Left renal pelvis (tissue), 4 donors: ENCODE measurements at regions not wholly inside any gene's neighbourhood (a gene's known extent, or its start where the extent isn't known, plus 50 kb on each side); places are given as distances from the start of the nearest gene placed in this dataset.
A peak's percentile ranks its signal among the peaks of the same experiment; 100 is the strongest.

Experiments used
- DNase-seq, 4 donors: peaks; one replicate each; pipeline ENCODE4 v3.0.0-alpha.2; 2013; ENCODE audit warnings: low read depth in 4 of 4, low spot score in 3 of 4

DNA sequence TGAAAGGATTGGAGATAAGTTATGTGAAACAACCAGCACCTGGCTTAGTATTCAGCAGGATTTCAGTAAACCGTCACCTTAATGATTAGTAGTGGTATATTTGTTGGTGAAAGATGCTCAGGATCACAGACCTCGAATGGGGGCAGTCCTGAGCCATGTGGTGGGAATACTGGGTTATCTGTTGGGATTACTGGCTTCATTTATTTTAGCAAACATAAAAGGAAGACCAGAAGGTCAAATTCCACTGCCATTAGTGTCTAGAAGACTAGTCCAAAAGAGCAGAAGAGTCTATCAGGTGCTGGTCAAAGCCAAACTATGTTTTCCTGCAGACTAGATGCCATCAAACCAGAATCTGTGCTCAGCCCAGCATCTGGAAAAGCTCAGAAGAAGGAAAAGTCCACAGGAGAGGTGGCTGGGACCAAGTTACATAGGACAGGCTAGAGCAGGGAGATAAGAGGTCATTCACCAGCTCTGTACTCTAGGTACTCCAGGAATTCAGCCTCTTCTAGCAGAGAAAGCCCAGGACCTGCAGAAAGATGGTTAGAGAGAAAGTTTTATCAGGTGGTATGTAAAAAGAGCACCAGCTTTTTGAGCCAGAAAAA lies 343.4 kb downstream of the PLPP3 start:
- no peak for DNase-seq

DNA sequence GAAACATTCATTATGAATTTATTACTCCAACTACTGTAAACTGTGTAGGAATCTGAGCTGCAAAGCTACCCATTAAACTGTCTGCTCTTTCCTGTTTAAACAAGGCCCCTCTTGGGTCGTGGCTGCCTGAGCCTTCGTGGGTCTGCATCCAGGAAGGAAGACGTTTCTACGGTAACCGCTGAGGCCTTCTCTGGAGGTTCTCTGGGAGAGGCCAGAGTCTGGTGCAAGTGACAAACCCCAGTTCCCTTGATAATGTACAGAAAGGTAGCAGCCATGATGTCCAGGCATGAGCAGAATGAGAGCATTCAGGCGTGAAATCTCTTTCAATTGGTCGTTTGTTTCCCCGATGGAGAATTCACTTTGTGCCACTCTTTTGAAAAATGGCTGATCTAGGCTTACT lies 350.2 kb downstream of the PLPP3 start:
- DNase-seq: peak; percentile 43 to 65 (median 48)

DNA sequence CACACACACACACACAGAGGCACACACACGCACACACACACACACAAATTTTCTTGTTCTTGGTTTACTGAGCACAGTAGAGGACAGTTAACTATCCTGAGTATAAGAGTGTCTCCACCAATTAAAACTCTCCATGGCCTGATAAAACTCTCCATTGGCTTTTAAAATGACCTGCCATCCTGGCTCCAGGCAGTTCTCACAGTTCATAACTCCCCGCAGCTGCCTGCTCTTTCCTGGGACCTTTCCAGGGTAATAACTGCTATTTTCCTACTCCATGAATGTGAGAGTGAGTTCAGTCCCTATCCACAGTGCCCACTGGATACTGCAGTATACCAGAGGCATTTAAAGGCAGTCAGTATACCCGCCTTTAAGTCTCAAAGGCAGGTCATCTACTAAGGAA lies 351.5 kb downstream of the PLPP3 start:
- no peak for DNase-seq

DNA sequence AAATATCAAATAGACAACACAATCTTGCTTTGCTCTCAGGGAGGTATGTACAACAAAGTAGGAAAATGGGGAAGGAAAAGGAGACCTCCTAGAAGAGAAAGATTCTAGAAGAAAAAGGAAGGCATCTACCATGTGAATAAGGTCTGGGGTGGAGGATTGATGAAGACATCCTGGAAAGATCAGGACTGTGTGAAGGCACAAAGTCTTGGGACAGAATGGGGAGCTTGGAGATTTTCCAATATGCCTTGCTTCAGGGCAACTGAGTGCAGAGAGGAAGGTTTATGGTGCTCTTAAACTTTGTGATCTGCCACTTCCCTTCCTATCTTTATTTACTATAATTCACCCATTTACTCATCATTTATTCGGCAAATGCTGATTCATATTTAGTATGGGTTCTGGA lies 352.0 kb downstream of the PLPP3 start:
- DNase-seq: no peak

DNA sequence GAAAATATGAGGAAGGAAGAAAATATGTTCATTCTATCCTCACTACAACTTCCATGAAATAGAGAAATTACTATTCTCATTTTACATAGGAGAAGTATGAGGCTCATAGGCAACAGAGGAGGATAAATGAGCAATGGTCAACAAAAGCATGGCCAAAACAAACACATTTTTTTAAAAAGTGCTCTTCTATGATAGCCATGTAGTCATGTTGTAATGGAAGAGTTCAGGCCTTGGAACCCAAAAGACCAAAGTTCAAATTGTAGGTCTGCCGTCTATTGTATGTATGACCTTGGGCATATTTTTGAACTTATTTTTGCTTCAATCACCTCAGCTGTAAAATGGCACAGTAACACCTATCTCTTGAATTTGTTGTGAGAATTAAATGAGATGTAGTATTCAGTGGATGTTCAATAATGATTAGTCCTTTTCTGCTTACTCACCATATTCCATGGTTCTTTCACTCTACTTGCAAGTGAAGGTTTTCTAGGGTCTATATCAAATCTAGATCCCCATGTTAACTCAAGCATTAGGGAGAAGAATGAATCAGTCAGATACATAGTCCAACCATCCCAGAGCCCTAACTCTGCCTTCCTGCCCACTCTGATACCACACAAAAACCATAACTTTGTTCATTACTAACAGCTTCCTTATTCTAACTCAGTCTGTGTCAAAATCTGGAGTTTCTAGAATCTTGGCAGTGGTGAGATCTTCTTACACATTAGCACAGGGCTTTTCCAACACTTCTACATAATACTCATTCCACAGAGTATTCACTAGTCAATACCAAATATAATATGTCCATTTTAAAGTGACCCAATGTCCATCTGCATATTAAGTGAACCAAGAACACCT lies 353.2 kb downstream of the PLPP3 start:
- no peak for DNase-seq

DNA sequence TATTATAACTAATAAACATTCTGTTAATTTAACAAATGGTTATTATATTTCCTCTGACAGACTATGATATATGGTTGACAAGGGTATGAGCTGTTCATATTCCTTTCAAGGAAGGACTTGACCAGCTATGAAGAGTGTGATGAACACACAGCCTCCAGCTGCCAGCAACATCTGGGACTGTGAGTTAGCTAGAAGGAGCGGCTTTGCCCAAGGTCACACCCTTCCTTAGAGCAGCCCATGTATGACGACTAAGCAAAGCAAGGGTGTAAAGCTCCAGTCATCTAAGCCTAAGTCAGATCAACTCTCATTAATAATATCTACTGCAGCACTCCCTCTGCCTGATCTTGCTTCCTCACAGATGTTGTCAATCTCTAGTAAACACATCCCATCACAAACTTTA lies 355.4 kb downstream of the PLPP3 start:
- DNase-seq: no peak

DNA sequence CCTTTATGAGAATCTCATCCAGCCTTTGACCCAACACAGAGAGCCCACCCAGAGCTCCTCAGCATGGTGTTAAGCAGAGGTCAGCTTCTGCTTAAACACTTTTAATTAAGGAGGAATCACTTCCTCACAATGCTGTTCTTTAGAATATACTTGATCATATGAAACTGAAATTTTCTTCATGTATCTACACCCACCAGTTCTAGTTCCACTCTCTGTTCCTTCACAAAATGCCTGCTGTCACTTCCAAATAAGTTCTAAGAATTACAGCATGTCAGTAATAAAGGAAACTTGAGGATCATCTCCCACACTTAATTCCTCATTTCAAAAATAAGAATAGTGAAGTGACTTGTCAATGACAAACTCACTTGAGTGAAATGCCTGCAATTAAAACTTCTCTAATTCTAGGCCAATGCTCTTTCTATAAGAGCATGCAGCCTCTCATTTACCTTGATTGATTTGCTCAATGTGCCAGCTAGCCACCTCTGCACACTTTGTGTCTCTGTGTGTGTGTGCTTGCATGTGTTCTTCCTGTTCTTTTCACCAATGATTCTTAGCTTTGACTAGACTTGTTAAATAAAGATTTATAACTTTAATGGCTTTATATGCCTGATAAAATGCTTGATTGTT lies 356.3 kb downstream of the PLPP3 start:
- no peak for DNase-seq

DNA sequence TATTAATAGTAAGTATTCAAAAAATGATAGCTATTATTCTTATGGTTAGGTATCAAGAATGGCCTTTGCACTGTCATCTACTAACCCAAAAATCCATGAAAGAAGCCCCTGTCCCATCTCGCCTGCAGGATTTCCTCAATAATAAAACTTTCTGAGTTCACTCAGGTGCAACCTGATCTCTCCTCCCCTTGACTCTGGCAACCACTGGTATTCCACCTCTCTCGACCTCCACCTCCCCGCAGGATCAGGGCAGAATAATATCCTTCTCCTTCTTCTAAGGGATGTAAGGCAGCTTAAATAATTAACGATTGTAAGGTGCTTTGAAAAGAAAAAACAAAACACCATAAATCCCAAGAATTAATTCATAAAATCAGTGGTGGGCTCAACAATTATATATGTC lies 359.3 kb downstream of the PLPP3 start:
- no peak for DNase-seq

DNA sequence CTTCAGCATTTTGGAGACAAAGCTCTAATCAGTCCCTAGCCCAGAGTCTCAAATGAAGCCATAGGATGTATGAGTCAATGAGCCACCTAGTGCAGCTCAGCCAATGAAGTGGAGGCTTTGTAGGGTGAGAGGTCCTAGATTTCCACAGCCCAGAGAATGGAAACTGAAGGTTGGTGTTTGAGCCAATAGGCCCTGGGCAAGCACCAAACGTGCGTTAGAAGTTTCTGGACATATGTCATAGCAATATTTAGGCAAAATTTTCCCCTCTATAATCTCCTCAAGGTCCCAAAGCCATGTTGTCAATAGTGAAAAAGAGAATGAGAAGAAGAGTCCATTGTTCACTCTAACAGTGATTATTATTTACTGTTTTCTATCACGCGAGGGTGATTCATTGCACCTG lies 361.3 kb downstream of the PLPP3 start:
- no peak for DNase-seq

DNA sequence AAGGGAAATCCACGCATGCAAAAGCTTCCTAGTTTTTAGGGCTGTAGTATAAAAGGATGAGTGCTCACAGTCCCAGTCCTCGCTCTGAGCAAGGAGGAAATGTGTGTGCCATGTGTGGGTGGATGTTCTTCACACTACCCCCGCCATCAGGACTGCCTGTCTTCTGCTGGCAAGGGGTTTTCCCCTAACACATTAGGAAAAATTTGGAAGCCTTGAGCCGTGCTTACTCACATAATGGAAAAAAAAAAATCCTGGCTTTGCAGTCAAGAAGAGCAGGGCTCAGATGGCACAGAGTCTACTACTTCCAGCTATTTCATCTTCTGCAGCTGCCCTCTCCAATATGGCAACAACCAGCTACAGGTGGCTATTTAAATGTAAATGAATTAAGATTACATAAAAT lies 363.1 kb downstream of the PLPP3 start:
- DNase-seq: no peak

DNA sequence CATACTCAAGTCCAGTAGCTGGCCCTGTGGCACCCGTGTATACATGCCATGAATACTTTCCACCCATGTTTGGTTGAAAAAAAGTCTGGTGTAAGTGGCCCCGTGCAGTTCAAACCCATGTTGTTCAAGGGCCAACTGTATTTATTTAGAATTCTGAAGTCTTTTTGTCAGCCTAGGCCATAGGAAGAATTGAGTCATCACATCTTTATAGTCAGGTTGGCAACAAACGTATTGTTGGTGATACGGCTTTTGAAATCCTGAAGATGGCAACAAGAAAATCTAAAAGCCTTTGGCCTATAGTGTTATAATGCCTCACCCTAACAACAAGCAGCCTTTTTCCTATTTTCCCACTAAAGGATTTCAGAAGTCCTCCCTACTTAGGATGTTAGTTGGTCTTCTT lies 363.6 kb downstream of the PLPP3 start:
- no peak for DNase-seq

DNA sequence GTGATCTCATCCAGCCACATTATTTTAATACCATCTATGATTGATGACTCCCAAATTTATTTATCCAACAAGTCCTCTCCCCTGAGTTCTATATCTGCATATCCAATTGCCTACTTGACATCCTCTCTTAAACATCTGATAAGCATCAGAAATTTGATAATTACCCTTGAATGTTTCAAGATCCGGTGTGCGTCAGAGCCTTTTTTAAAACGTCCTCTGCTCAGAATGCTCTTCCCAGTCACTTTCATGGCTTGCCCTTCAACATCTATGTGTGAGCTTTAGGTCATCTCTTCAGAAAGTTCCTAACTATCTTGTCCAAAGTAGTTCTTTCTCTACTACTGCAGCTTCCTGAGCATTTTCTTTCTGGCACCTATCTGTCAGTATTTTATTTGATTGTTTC lies 364.3 kb downstream of the PLPP3 start:
- DNase-seq: no peak

DNA sequence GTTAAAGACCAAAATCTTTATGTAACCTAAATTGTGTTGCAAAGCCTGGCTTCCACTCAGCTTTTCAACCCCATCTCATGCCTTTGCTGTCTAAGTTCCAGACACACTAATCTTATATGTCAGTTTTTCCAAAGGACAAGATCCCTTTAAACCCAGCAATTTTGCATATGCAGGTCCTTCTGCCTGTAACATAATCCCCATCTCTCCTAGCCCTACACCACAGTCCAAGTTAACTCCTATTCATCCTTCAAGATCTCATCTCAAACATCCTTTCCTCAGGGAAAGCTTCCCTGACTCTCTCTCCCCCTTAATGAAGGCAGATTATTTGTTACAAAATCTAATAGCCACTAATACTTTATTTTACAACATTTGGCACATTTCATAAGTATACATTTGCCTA lies 366.3 kb downstream of the PLPP3 start:
- no peak for DNase-seq

DNA sequence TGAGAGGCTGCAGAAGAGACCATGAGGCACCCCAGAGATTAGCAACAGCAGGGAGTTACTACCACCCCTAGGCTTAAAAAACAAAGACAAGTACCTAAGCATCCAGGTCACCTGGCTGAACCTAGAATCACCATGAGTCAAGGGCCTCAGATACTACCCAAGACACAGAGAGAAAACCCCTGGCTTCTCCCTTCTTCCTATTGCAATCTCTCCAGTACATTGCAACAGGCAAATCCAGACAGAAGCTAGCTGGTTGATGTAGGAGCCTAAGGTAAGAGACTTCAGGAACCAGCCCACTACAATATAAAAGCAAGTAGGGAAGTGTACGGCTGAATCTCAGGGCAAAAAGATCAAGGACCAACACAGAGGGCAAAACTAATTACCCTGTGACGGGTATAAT lies 367.2 kb downstream of the PLPP3 start:
- no peak for DNase-seq

DNA sequence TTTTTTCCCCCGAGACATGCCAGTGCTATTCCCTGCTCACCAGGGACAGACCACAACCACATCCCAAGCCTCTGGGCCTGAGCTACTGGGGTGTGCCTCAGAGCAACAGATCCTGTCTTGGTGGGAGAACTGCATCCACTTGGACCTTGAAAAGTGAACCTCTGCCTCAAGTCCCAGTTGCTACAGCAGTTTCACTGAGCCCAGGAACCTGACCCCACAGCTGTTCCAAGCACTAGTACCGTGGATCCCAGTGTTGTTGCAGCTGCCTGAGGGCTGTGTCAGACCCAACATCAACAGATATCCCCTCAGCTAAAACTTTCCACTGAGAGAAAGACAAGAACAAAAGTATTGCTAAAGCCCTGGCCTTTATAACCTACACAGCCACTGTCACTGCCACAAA lies 373.0 kb downstream of the PLPP3 start:
- no peak for DNase-seq

DNA sequence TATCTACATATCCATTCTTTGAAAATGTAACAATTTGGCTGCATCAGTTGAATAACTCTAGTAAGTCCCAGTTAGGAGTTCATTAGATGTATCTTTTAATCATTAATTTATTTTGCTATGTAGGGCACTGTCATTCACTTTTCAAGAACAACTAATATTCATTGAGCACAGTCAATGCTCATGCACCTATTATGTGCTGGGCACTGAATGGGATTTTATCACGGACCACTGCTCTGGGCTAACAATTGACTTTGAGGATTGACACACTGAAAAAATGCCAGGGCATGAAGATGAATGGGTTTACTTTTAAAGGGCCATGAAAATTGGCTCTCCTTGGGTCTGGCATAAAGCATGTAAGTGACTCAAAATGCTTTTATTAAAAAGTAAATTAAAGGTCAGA lies 375.2 kb downstream of the PLPP3 start:
- DNase-seq: no peak

DNA sequence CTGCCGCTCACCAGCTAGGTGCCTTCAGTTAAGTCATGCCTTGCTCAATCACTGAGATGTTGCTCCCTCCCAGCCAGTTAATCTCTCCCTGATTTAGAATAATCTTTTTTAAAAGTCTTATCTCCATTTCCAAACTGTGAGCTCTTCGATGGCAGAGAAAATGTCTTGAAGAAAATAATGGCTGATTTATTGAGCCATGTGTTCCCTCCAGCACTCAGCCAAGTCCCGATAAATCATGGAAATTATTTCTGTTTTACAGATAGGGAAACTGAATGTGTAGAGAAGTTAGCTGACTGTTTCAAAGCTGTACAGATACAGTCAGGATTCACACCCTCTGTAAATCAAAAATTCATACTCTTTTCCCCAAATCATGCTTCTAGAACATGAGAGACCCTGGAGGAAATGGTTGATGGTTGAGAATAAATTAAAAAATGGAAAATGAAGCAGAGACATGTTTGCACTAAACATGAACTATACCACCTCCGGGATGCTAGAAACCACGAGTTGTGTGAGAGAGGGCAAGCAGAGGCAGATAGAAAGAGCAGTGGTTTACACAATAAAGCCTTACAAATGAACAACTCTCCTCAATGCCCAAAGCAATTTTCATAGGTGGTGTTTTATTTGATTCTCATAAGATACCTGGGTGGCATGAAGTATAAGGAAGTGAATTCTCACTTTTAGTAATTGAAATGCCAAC lies 376.4 kb downstream of the PLPP3 start:
- DNase-seq: no peak

DNA sequence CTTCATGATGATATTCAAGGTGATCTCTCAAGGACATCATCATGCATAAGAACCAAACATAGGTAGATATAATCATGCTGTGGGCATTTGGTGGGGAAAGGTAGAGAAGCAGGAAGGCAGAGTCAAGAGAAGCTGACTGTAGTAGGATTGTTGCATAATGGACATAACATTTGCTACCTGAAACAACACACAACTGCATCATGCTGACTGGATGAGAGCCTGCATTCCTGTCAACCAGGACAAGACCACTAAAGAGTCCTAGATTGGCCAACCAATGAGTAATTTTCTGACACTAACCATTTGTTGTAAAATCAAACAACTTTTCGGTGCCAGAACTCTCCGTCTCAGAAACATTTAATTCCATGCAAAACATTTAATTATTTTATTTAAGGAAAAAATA lies 377.2 kb downstream of the PLPP3 start:
- no peak for DNase-seq

DNA sequence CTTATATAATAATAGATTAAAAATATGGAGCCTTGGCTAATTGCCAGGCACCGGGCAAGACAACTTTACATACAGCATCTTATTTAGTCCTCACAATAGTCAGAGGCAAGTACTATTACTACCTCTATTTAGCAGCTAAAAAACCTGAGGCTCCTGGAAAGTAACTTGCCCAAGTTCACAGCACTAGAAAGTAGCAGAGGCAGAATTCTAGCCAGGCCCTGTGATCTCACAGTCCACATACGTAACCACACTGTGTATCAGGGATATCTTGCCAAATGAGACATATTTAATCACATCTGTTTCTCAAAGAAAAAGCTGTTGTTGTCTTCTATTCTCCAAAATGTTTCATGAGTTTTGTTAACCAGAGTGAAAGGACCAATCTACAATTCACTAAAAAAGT lies 378.5 kb downstream of the PLPP3 start:
- DNase-seq: no peak

DNA sequence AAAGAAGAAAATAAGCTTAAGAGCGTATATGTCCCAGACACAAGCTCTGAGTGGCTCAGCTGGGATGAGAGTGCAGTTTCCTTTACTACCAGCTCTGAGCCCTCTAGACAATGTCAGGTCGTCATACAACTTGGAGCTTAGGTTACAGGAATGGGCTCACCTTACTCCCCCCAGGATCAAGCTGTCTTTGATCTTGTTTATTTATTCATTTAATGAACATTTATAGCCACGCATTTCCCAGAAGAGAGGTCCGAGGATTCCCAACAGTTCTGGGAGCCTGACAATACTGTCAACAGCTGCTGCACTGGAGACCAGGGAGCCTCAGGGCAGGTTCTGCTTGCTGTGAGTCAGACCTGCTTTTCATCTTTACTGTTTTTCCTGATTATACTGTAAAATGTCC lies 378.9 kb downstream of the PLPP3 start:
- DNase-seq: no peak

DNA sequence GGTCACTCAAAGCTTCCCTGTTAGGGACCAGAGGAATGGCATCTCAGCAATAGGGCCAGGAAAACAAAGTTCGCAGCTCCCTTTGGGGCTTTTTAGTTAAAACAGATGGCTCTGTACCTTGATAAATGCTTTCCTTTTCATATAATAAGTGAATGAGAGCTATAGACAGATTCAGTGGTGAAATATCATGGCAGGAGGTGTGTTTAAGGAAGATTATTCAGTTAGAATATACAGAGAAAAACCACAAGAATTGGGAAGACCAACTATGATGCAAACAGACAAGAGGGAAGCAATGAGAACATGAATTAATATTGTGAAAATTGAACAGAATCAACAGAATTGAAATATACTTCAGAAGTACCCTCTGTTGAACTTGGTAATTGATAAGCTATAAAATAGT lies 379.4 kb downstream of the PLPP3 start:
- no peak for DNase-seq

DNA sequence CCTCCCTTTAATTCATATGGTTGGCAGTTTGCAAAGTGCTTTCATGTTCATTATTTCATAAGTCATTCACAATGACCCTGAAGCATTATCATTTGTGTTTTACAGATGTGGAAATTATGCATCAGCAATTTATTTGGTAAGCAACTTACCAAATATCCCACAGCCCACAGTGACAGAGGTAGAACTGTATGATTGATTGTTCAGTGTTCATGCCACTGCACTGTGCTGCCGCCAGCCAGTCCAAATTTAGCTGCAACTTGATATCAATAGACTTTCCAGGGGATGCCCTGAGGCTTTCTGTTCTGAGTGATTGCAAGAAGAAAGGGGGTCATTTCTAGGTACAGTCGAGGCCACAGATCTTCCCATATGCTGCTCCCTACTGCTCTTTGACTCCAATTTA lies 380.3 kb downstream of the PLPP3 start:
- no peak for DNase-seq
